HepG2 (cell line): ENCODE measurements at regions not wholly inside any gene's neighbourhood (a gene's known extent, or its start where the extent isn't known, plus 50 kb on each side); places are given as distances from the start of the nearest gene placed in this dataset.

Experiments
- FOXA1 ChIP-seq, 2 experiments: fragments of 450-650 bp in 1 of 2; sonication (generic) in 1 of 2; formaldehyde crosslinking in 1 of 2; IDR thresholded peaks; 2 replicates each; pipeline versions ENCODE4 v1.4.0 to v1.6.1; 2016 to 2020; ENCODE audit warnings: missing genetic modification reagents in 1 of 2
- FOXA3 ChIP-seq: IDR thresholded peaks from 2 replicates; pipeline ENCODE4 v1.6.1; 2016; ENCODE audit warnings: missing genetic modification reagents, missing compliant biosample characterization
- KMT2B ChIP-seq: IDR thresholded peaks from 2 replicates; pipeline ENCODE4 v1.6.1; 2016; ENCODE audit warnings: missing genetic modification reagents, missing compliant biosample characterization
- MIXL1 ChIP-seq: IDR thresholded peaks from 2 replicates; pipeline ENCODE4 v1.6.1; 2016
- PLRG1 ChIP-seq: fragments of 450-650 bp; conservative IDR thresholded peaks from 2 replicates; pipeline ENCODE4 v1.6.1; 2016
- RFXAP ChIP-seq: sonication (generic); formaldehyde crosslinking; IDR thresholded peaks from 2 replicates; pipeline ENCODE4 v1.4.0; 2020; ENCODE audit warnings: missing genetic modification reagents, borderline replicate concordance
- SOX13 ChIP-seq, 3 experiments: fragments of 450-650 bp in 1 of 3; sonication (generic) in 1 of 3; formaldehyde crosslinking in 1 of 3; IDR thresholded peaks in 2 of 3; conservative IDR thresholded peaks in 1 of 3; 2 replicates each; pipeline versions ENCODE4 v1.5.0 to v1.6.1; 2016 to 2020; ENCODE audit warnings: antibody characterized with exemption in 1 of 3, mild to moderate bottlenecking in 1 of 3, missing compliant biosample characterization in 1 of 3, missing genetic modification reagents in 1 of 3, moderate library complexity in 1 of 3
- TEAD3 ChIP-seq: optimal IDR thresholded peaks from 2 replicates; pipeline ENCODE3; 2016; ENCODE audit warnings: borderline replicate concordance
- ZBTB3 ChIP-seq: sonication (generic); formaldehyde crosslinking; IDR thresholded peaks from 2 replicates; pipeline ENCODE4 v1.4.0; 2020; ENCODE audit warnings: low read depth, mild to moderate bottlenecking, moderate library complexity, missing genetic modification reagents, borderline replicate concordance
- ZNF230 ChIP-seq: sonication (generic); formaldehyde crosslinking; IDR thresholded peaks from 2 replicates; pipeline ENCODE4 v1.4.0; 2020; ENCODE audit warnings: mild to moderate bottlenecking, missing genetic modification reagents
- ZNF292 ChIP-seq: sonication (generic); formaldehyde crosslinking; IDR thresholded peaks from 2 replicates; pipeline ENCODE4 v1.8.1; 2022; ENCODE audit warnings: mild to moderate bottlenecking, low read depth, missing genetic modification reagents, borderline replicate concordance
- ZNF337 ChIP-seq: sonication (generic); formaldehyde crosslinking; IDR thresholded peaks from 2 replicates; pipeline ENCODE4 v1.5.1; 2020; ENCODE audit warnings: missing genetic modification reagents, low read depth, mild to moderate bottlenecking, borderline replicate concordance
- ZNF501 ChIP-seq: sonication (generic); formaldehyde crosslinking; IDR thresholded peaks from 2 replicates; pipeline ENCODE4 v1.5.1; 2020; ENCODE audit warnings: mild to moderate bottlenecking, moderate library complexity, missing genetic modification reagents
- ZNF766 ChIP-seq: sonication (generic); formaldehyde crosslinking; IDR thresholded peaks from 2 replicates; pipeline ENCODE4 v1.5.0; 2020; ENCODE audit warnings: missing genetic modification reagents, borderline replicate concordance
- TF ChIP-seq, protein P1 (sequence below): sonication (generic); formaldehyde crosslinking; IDR thresholded peaks from 2 replicates; pipeline ENCODE4 v1.4.0; 2020; ENCODE audit warnings: missing genetic modification reagents
- TF ChIP-seq, protein P2 (sequence below): fragments of 450-650 bp; IDR thresholded peaks from 2 replicates; pipeline ENCODE4 v1.6.1; 2016
- TF ChIP-seq, protein P3 (sequence below), 2 experiments: IDR thresholded peaks; 2 replicates each; pipeline ENCODE4 v1.6.1; 2011 to 2012; ENCODE audit warnings: low read length in 2 of 2, borderline replicate concordance in 1 of 2, low read depth in 1 of 2, mild to moderate bottlenecking in 1 of 2, moderate library complexity in 1 of 2
- TF ChIP-seq, protein P4 (sequence below): IDR thresholded peaks from 2 replicates; pipeline ENCODE4 v1.6.1; 2012; ENCODE audit warnings: inconsistent platforms

DNA sequence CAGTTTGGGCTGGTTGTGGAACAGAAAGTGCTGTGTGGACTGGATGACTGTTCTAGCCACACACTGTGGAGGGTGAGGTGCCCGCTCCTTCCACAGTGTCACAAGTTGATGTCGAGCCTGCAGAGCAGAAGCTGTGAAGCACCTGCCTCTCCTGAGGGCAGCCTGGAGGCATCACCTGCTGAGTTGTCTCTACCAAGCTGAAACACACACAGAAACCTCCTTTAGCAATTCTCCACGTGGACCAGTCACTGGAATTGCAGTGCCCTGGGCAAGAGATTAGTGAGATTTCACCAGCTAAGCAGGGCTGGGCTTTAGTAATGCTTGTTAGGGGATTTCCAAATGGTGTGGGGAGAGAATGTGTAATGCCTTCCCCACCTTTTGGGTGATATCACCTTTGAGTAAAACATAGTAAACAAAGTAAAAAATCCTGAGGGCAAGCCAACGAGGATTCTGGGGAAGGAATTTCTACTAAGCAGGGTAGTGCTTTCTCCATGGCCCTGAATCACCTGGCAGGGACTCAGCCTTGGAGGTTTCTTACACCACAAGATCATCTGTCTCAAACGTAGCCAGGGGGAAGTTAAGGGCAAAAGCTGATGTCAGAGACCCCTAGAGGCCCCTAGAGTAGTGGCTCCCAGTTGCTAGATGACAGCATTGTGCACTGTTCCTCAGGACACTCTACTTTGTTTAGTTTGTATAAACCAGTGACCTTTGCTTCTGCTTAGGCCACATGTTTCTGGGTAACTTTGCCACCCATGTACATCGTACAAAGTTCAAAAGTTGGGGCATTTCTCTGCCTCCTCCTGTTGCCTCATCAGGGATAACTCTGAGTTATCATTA is 233.1 kb upstream of the IGFBP3 start (continued):
- no peak for TF ChIP-seq SOX13 (IDR thresholded peaks at IDR 0.05)
- TF ChIP-seq SOX13 (CRISPR knock-in tag; conservative IDR thresholded peaks at IDR 0.05 in 1 of 2, IDR thresholded peaks at IDR 0.05 in 1 of 2), result peak in 1 of 2 experiments; percentile 82; a peak in 2 of 4 replicates
- TF ChIP-seq ZBTB3, result no peak
- TF ChIP-seq, protein P1, sequence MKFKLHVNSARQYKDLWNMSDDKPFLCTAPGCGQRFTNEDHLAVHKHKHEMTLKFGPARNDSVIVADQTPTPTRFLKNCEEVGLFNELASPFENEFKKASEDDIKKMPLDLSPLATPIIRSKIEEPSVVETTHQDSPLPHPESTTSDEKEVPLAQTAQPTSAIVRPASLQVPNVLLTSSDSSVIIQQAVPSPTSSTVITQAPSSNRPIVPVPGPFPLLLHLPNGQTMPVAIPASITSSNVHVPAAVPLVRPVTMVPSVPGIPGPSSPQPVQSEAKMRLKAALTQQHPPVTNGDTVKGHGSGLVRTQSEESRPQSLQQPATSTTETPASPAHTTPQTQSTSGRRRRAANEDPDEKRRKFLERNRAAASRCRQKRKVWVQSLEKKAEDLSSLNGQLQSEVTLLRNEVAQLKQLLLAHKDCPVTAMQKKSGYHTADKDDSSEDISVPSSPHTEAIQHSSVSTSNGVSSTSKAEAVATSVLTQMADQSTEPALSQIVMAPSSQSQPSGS (CRISPR knock-in tag), result peak; percentile 80
- peak; percentile 38; the same call in 1 of the 2 replicates for TF ChIP-seq MIXL1 (CRISPR knock-in tag)
- peak; percentile 21 for TF ChIP-seq TEAD3
- TF ChIP-seq, protein P2, sequence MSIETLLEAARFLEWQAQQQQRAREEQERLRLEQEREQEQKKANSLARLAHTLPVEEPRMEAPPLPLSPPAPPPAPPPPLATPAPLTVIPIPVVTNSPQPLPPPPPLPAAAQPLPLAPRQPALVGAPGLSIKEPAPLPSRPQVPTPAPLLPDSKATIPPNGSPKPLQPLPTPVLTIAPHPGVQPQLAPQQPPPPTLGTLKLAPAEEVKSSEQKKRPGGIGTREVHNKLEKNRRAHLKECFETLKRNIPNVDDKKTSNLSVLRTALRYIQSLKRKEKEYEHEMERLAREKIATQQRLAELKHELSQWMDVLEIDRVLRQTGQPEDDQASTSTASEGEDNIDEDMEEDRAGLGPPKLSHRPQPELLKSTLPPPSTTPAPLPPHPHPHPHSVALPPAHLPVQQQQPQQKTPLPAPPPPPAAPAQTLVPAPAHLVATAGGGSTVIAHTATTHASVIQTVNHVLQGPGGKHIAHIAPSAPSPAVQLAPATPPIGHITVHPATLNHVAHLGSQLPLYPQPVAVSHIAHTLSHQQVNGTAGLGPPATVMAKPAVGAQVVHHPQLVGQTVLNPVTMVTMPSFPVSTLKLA, result no peak
- TF ChIP-seq PLRG1, result no peak
- TF ChIP-seq ZNF766 (CRISPR knock-in tag), result peak; percentile 96
- 0 out of 2 replicates have a peak, but pooled peaks have one; percentile 53 for TF ChIP-seq ZNF230 (CRISPR knock-in tag)
- no peak for TF ChIP-seq ZNF501 (CRISPR knock-in tag)
- no peak for TF ChIP-seq RFXAP (CRISPR knock-in tag)
- TF ChIP-seq FOXA1 (IDR thresholded peaks at IDR 0.05), result no peak
- 0 out of 2 replicates have a peak, but pooled peaks have one; percentile 41 for TF ChIP-seq FOXA1 (CRISPR knock-in tag; IDR thresholded peaks at IDR 0.05)
- peak; percentile 69 for TF ChIP-seq FOXA3 (CRISPR knock-in tag)
- TF ChIP-seq, protein P3, sequence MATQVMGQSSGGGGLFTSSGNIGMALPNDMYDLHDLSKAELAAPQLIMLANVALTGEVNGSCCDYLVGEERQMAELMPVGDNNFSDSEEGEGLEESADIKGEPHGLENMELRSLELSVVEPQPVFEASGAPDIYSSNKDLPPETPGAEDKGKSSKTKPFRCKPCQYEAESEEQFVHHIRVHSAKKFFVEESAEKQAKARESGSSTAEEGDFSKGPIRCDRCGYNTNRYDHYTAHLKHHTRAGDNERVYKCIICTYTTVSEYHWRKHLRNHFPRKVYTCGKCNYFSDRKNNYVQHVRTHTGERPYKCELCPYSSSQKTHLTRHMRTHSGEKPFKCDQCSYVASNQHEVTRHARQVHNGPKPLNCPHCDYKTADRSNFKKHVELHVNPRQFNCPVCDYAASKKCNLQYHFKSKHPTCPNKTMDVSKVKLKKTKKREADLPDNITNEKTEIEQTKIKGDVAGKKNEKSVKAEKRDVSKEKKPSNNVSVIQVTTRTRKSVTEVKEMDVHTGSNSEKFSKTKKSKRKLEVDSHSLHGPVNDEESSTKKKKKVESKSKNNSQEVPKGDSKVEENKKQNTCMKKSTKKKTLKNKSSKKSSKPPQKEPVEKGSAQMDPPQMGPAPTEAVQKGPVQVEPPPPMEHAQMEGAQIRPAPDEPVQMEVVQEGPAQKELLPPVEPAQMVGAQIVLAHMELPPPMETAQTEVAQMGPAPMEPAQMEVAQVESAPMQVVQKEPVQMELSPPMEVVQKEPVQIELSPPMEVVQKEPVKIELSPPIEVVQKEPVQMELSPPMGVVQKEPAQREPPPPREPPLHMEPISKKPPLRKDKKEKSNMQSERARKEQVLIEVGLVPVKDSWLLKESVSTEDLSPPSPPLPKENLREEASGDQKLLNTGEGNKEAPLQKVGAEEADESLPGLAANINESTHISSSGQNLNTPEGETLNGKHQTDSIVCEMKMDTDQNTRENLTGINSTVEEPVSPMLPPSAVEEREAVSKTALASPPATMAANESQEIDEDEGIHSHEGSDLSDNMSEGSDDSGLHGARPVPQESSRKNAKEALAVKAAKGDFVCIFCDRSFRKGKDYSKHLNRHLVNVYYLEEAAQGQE (IDR thresholded peaks at IDR 0.05; ENCODE audit: borderline replicate concordance in 1 of 2, low read depth in 1 of 2, low read length in 2 of 2), result 0 out of 4 replicates have a peak, but pooled peaks of 1 of the 2 experiments have one; percentile 10
- no peak for TF ChIP-seq ZNF337 (CRISPR knock-in tag)
- no peak for TF ChIP-seq KMT2B
- TF ChIP-seq ZNF292 (CRISPR knock-in tag), result peak; percentile 54; the same call in 1 of the 2 replicates
- TF ChIP-seq, protein P4, sequence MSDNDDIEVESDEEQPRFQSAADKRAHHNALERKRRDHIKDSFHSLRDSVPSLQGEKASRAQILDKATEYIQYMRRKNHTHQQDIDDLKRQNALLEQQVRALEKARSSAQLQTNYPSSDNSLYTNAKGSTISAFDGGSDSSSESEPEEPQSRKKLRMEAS, result peak; percentile 80
